Motor neuron (in vitro differentiated cells): ENCODE measurements at regions not wholly inside any gene's neighbourhood (a gene's known extent, or its start where the extent isn't known, plus 50 kb on each side); places are given as distances from the start of the nearest gene placed in this dataset.

Experiments used
- ATAC-seq, 8 experiments: fragments of 200-7000 bp; cut with Tn5 transposase; replicated peaks in 6 of 8; 2 replicates each; pipeline ENCODE4 v1.8.0; 2021; ENCODE audit warnings: mild to moderate bottlenecking in 8 of 8, moderate library complexity in 8 of 8
- H3K27ac ChIP-seq, 2 donors: fragments of 250-450 bp; sonication (Bioruptor Pico); 2 replicates each; pipeline ENCODE4 v1.9.0; 2021; ENCODE audit warnings: antibody characterized with exemption in 2 of 2, mild to moderate bottlenecking in 2 of 2, moderate library complexity in 1 of 2
- H3K4me1 ChIP-seq, 2 donors: fragments of 250-450 bp; sonication (Bioruptor Pico); replicated peaks in 1 of 2; 2 replicates each; pipeline ENCODE4 v1.6.1; 2021; ENCODE audit warnings: antibody characterized with exemption in 2 of 2, mild to moderate bottlenecking in 2 of 2, moderate library complexity in 1 of 2
- H3K4me3 ChIP-seq, 5 donors: fragments of 250-450 bp; sonication (Bioruptor Pico); 2 replicates each; pipeline ENCODE4 v1.9.0; 2021; ENCODE audit warnings: antibody characterized with exemption in 5 of 5, mild to moderate bottlenecking in 5 of 5, moderate library complexity in 4 of 5
- WGBS, 10 experiments: fragments of 450-650 bp; shearing (Covaris generic); methylation state at CpG; one replicate each; pipeline ENCODE4 v1.0.0; 2022; 5-methylcytosine and 5-hydroxymethylcytosine counted together
- in situ Hi-C, 9 experiments: fragments of 400-800 bp; cut with MboI; loops; one replicate each; pipeline ENCODE4 v1.15.0; 2021; ENCODE audit warnings: low sequenced_read_pairs in 9 of 9, low pct_unique_long_range_greater_than_20kb in 2 of 9; ENCODE audit not compliant: unreplicated experiment in 9 of 9

DNA sequence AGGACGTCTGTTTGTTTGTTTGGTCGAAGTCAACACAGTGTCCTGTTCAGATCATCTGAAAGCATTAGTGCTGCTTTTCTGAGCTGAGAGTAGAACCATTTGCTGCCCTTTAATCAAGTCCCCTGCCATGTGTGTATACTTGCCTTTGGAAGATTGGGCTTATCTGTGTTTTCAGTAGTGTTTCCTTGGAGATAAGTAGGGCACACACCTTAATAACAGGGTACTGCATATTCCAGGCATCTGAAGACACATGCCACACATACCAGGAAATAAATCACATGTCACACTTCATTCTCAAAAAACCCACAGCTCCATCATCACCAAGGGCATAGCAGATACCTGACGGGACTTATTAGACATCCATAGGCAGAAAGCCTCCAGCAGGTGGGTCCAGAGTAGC is 157.4 kb downstream of the SOX11 start:
- 0 to 97% (median 60%) methylated on average over 1 to 3 of the region's 3 CpGs; no CpG with 5 or more reads in 2 of the 10 experiments for WGBS, 10 experiments
- Histone ChIP-seq H3K4me3 (no peak overlapping the region), H3K4me1 (peaks cover 5 to 11% of the 10 kb centered on the region in 2 donors), H3K27ac (no peak overlapping the region)
- ATAC-seq, result peak in 3 of 8 experiments; percentile 33 to 57 (median 37)
- in situ Hi-C loops, result no loop called here

DNA sequence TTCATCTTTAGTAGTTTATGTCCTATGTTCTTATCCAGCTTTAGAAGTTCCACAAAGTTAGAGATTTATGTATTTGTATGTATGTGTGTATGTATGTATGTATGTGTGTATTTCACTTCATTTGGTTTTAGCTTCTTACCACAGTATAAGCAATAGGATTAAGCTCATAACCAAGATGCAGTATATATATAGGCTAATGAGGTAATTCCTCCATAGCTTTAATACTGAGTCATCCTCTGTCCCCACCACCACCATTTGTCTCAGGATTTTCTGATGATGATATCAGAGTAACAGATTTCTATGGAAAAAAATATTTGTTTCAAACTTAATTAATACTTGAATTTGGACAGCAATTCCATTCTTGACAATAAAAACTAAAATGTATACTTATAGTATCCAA is 159.2 kb downstream of the SOX11 start:
- H3K4me1 ChIP-seq, result peaks cover 5 to 11% of the 10 kb centered on the region in 2 donors
- peak in 1 of 8 experiments; percentile 53 for ATAC-seq
- in situ Hi-C loops, result no loop called here
- no peak overlapping the region for H3K4me3 ChIP-seq
- no peak overlapping the region for H3K27ac ChIP-seq

DNA sequence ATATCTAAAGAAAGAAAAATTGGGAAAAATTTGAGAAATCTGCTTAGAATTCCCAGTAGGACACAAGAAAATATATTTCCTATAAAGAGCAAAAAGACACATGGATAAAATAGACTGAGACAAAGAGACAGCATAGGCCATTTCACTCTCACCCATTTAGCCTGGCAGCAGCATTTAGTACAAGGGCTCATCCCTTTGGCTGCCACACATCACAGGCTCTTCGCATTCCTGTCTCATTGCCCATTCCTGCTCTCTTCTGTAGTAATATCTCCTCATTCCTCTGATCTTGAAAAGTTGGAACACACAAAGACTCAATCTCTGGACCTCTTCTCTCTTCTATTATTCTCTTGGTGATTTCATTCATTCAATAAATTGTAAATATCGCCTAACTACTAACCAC is 162.6 kb downstream of the SOX11 start:
- Histone ChIP-seq H3K4me3 (no peak overlapping the region), H3K27ac (no peak overlapping the region), H3K4me1 (peaks cover 0 to 3% of the 10 kb centered on the region in 2 donors)
- no peak for ATAC-seq
- in situ Hi-C loops, result no loop called here
- 0 to 100% (median 85%) methylated on average over 1 to 2 of the region's 2 CpGs; no CpG with 5 or more reads in 2 of the 10 experiments for WGBS, 10 experiments

DNA sequence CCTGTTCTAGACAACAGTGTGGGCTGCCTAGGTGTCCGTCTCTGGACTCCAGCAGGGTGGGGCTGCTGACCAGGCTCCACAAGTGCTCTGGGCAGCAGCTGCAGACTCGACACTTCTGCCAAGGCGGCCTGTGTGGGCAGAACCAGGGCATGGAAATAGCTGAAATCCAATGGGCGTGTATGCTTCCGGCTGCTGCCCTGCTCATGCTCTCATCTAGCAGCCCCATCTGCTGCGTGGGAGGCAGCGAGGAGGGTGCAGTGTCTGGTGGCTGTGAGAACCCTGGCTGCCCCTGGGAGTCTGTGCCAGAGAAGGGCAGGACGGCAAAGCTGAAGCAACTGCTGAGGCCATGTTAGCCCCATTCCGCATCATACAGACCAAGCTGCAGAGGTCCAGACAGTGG is 174.9 kb downstream of the SOX11 start:
- WGBS, 10 experiments, result 20 to 100% (median 66%) methylated on average over 1 to 7 of the region's 9 CpGs; no CpG with 5 or more reads in 4 of the 10 experiments
- Histone ChIP-seq H3K4me3 (no peak overlapping the region), H3K4me1 (peaks cover 0 to 5% of the 10 kb centered on the region in 2 donors), H3K27ac (no peak overlapping the region)
- ATAC-seq, result no peak
- in situ Hi-C loops, result no loop called here

DNA sequence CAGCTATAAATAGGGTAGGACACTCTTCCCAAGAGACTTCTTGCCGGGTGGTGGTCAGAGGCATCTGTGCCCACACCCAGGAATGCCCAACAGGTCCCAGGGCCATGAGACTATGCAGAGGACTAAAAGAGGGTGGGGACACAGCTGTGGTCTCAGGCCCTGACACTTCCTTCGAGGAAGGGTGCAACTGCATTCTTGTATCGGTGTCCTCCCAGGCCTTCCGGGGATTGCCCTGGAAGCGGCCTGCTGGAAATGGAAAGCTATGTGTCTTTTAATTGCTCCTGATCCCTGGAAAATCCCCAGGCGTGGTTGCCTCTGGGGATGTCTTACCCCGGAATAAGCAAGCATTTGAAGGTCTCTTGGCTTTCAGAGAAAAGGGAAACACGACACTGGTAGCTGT is 176.7 kb downstream of the SOX11 start:
- 0 to 100% (median 71%) methylated on average over 1 to 4 of the region's 8 CpGs; no CpG with 5 or more reads in 1 of the 10 experiments for WGBS, 10 experiments
- ATAC-seq, result peak in 1 of 8 experiments; percentile 58
- Histone ChIP-seq H3K27ac (no peak overlapping the region), H3K4me1 (peaks cover 0 to 5% of the 10 kb centered on the region in 2 donors), H3K4me3 (no peak overlapping the region)
- in situ Hi-C loops, result no loop called here

DNA sequence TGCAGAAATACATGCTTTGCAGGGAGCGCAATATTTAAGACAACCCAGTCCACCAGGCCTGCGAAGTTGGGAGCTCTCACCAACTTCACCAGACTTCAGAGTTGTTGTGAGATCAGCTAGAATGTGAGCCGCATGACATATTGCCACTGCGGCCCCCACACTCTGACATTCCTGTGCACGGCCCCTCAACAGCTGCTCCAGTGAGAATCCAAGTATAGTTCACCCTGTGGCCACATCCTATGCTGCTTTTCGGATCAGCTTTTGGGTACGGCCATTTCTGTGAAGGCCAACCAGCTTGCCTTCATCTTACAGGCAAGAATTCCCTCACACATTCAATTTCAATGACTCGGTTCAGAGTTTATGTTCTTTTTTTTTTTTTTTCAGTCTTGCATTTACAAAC is 177.8 kb downstream of the SOX11 start:
- Histone ChIP-seq H3K4me1 (peaks cover 0 to 5% of the 10 kb centered on the region in 2 donors), H3K27ac (no peak overlapping the region), H3K4me3 (no peak overlapping the region)
- ATAC-seq, result no peak
- in situ Hi-C loops, result no loop called here
- 29 to 100% (median 91%) methylated on average over 1 to 6 of the region's 8 CpGs; no CpG with 5 or more reads in 1 of the 10 experiments for WGBS, 10 experiments

DNA sequence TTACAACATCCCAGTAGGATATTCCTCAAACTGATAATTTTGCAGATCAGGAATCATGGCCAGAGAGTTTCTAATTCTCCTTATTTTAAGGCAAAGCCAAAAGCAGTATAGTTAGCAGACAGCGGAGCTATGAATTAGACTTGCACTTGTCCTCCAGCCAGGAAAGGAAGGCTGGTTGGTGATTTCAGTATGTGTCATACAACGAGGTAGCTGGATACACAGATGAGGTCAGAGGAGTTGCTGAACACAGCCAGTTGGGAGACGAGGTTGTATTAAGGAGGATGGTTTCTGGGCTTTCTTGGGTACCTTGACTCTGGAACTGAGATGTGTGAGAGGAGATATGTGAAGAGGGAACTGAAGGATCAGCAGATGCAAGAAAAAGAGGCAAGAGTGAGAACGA is 185.2 kb downstream of the SOX11 start:
- Histone ChIP-seq H3K4me1 (no peaks in the 10 kb centered on the region), H3K4me3 (no peak overlapping the region), H3K27ac (no peak overlapping the region)
- in situ Hi-C loops, result no loop called here
- WGBS, 10 experiments, result 0 to 100% (median 65%) methylated on average over 1 to 4 of the region's 4 CpGs
- ATAC-seq, result peak in 2 of 8 experiments; percentile 66 to 85

DNA sequence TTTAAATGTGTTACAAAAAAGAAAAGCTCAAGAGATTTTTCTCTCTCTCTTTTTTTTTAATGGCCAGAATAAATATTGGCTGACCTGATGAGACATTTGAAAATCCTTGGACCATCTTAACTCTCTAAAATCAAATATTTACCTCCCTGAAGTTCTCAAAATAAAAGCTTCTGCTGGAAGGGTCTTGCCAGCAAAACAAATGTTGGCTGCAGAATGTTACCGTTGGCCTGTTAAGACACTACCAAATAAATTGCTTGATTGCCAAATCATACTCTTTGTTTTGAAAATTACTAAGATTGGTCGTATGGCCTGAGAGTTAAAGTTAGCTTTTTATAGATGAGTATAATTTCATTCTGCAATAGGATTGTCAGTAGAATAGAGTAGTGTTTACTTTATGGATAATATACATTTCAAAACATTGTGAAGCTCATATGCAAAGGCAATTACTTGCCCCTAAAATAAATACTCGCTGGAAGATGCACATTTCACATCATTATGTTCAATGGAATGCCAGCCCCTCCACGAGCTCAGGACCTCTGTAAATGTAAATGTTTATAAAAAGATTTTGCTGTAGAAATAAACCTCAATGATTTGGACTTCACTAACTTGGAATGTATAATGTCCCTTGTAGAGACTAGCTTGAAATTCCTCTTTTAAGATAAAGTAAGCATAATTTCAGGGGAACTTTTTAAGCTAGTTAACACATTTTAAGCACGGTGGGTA is 193.4 kb downstream of the SOX11 start:
- WGBS, 10 experiments, result 11 to 85% (median 46%) methylated on average over 1 to 5 of the region's 5 CpGs; no CpG with 5 or more reads in 1 of the 10 experiments
- in situ Hi-C loops, result no loop called here
- H3K27ac ChIP-seq, result no peak overlapping the region
- peak in 1 of 8 experiments; percentile 49 for ATAC-seq
- H3K4me3 ChIP-seq, result no peak overlapping the region
- peaks cover 18 to 19% of the 10 kb centered on the region in 2 donors for H3K4me1 ChIP-seq

DNA sequence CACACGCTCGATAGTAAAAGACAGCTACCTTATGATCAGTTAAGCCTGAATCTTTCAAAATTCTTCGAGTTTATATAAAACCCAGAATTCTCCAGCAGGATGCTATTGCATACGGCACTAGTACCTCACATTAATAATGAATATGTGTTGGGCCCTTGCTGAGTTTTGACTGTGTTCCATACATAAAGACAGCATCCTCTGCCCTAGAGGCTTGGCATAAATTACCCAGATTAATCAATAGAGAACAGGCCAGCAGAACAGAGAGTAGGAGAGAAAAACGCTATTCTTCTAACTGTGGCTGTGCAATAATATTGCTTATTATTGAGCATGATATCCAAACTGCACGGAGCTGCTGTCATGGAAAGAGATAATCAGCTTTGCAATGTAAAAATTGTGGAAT is 194.3 kb downstream of the SOX11 start:
- in situ Hi-C loops, result no loop called here
- Histone ChIP-seq H3K27ac (no peak overlapping the region), H3K4me3 (no peak overlapping the region), H3K4me1 (peaks cover 18 to 19% of the 10 kb centered on the region in 2 donors)
- WGBS, 10 experiments, result 8 to 100% (median 56%) methylated on average over 1 to 6 of the region's 6 CpGs; no CpG with 5 or more reads in 1 of the 10 experiments
- ATAC-seq, result peak in 5 of 8 experiments; percentile 21 to 80 (median 44)

DNA sequence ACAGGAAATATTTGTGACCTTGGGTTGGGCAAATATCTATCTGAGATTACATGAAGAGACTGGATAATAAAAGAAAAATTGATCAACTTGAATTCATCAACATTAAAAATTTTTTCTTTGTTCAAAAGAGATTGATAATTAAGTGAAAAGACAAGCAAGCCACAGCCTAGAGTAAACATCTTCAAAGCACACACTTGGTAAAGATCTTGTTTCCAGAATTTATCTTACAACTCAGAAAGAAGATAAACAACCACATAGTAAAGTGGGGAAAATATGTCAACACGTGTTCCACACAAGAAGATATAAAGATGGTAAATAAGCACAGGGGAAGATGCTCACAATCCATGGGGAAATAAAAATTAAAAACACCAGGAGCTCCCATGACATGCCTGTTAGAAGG is 195.9 kb downstream of the SOX11 start:
- ATAC-seq, result no peak
- Histone ChIP-seq H3K4me1 (peaks cover 18 to 19% of the 10 kb centered on the region in 2 donors), H3K27ac (no peak overlapping the region), H3K4me3 (no peak overlapping the region)
- in situ Hi-C loops, result no loop called here
- WGBS, 10 experiments, result 0 to 100% (median 56%) methylated on average over 1 of the region's 1 CpG

DNA sequence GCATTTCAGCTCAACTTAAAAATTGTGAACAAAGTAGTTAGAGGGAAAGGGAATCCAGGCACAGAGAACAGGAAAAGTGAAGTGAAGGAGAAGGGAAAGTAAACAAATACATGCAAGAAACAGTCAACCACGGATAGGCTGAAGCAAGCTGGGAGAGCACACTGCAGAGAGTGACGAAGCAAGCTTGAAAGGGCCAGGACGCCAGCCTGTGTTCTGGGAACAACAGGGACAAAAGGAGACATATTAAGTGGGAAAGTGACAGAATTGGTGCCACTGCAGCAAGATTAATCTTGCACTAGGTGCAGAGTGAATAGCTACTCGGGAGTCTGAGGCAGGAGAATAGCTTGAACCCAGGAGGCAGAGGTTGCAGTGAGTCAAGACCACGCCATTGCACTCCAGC is 197.3 kb downstream of the SOX11 start:
- in situ Hi-C loops, result no loop called here
- ATAC-seq, result peak in 5 of 8 experiments; percentile 72 to 98 (median 87)
- Histone ChIP-seq H3K4me1 (peaks cover 18 to 19% of the 10 kb centered on the region in 2 donors), H3K4me3 (no peak overlapping the region), H3K27ac (no peak overlapping the region)
- 0 to 30% (median 17%) methylated on average over 2 to 5 of the region's 5 CpGs; no CpG with 5 or more reads in 1 of the 10 experiments for WGBS, 10 experiments

DNA sequence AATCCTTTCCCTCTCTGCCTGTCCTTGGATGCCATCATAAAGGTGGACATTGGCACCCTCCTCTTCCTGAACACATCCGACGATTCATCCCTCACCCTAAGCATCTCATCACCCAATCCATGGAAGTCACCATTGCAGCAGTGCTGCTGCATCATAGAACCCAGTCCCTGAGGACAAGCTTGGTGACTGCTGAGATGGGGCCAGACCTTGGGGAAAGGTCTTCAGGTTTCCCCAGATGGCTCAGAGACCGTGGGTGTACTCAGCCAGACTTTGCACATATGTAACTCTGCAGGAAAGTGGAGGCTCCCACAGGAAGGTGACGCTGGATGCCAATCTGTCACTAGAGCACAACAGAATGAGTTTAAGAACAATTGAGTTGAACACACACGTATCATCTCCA is 202.2 kb downstream of the SOX11 start:
- H3K4me1 ChIP-seq, result no peaks in the 10 kb centered on the region
- ATAC-seq, result no peak
- H3K27ac ChIP-seq, result no peak overlapping the region
- in situ Hi-C loops, result no loop called here
- 0 to 100% (median 84%) methylated on average over 1 to 4 of the region's 5 CpGs; no CpG with 5 or more reads in 4 of the 10 experiments for WGBS, 10 experiments
- H3K4me3 ChIP-seq, result no peak overlapping the region

DNA sequence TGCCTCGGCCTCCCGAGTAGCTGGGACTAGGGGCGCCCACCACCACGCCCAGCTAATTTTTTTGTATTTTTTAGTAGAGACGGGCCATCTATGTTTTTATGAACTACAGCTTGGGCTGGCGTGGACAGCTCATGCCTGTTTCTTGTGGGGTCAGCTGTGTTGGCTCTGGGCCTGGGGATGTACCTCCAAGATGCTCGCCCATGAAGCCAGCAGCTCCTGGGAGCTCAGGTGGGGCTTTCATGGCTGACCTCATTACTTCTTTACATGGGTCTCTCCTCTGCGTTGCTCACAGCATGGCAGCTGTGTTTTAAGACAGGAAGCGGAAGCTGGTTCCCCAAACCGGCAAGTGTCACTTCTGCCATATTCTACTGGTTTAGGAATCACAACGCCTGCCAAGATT is 203.1 kb downstream of the SOX11 start:
- Histone ChIP-seq H3K27ac (no peak overlapping the region), H3K4me3 (no peak overlapping the region), H3K4me1 (no peaks in the 10 kb centered on the region)
- in situ Hi-C loops, result no loop called here
- no peak for ATAC-seq
- 20 to 100% (median 92%) methylated on average over 1 to 6 of the region's 11 CpGs; no CpG with 5 or more reads in 2 of the 10 experiments for WGBS, 10 experiments

DNA sequence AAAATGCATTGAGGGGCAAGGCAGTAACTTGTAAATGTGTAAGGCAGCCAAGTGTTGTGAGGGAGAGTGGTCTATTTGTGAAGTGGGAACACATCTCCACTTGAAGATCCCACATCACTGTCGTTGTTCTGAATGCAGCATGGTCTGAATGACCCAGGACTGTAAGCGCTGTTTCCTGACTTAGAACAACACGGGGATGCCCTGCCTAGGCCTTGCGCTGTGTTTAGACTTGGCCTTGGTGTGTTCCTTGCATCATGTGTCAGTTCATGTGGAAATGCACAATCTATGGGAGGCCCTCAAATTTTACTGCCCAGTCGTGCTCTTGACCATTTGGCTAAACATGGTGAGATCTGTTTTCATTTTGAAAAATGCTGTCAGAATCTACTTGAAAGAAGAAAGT is 205.1 kb downstream of the SOX11 start:
- 20 to 97% (median 40%) methylated on average over 1 to 5 of the region's 5 CpGs; no CpG with 5 or more reads in 2 of the 10 experiments for WGBS, 10 experiments
- no peak for ATAC-seq
- Histone ChIP-seq H3K27ac (no peak overlapping the region), H3K4me1 (no peaks in the 10 kb centered on the region), H3K4me3 (no peak overlapping the region)
- in situ Hi-C loops, result no loop called here
